HG02884 (cell line): ENCODE measurements at regions not wholly inside any gene's neighbourhood (a gene's known extent, or its start where the extent isn't known, plus 50 kb on each side); places are given as distances from the start of the nearest gene placed in this dataset.
"Not testable (repeated sequence)": the region's sequence is repeated elsewhere in the genome, so short reads cannot be mapped to it uniquely, and the experiment has no call there.

Experiments
- ATAC-seq: cut with Tn5 transposase; IDR thresholded peaks from one replicate; pipeline ENCODE4 v1.9.1; 2021; ENCODE audit warnings: mild to moderate bottlenecking, moderate library complexity; ENCODE audit not compliant: unreplicated experiment

GRCh38 chr1:182262425-182262824, 129.2 kb downstream of the GLUL start:
- no peak for ATAC-seq

- ATAC-seq: no peak
Measured at GRCh38 chr1:182261655-182262054, 129.9 kb downstream of the GLUL start.

- no peak for ATAC-seq
Measured at GRCh38 chr1:182260516-182260915, 131.1 kb downstream of the GLUL start.

- ATAC-seq: no peak
Measured at GRCh38 chr1:182259968-182260367, 131.6 kb downstream of the GLUL start.

GRCh38 chr1:182259229-182259872, 132.2 kb downstream of the GLUL start:
- no peak for ATAC-seq

- ATAC-seq: no peak
Measured at GRCh38 chr1:182257369-182258063, 134.1 kb downstream of the GLUL start.

GRCh38 chr1:182256931-182257330, 134.7 kb downstream of the GLUL start:
- ATAC-seq: no peak

GRCh38 chr1:182255494-182255893, 136.1 kb downstream of the GLUL start:
- no peak for ATAC-seq

- ATAC-seq: no peak
Measured at GRCh38 chr1:182253319-182253860, 138.2 kb downstream of the GLUL start.

GRCh38 chr1:182251561-182251960, 140.0 kb downstream of the GLUL start:
- ATAC-seq: no peak

- ATAC-seq: peak; percentile 83
Measured at GRCh38 chr1:182249201-182249676, 142.4 kb downstream of the GLUL start.

- ATAC-seq: peak; percentile 31
Measured at GRCh38 chr1:182248721-182249120, 142.9 kb downstream of the GLUL start.

GRCh38 chr1:182247813-182248212, 143.8 kb downstream of the GLUL start:
- not testable (repeated sequence) for ATAC-seq

GRCh38 chr1:182246783-182247182, 144.8 kb downstream of the GLUL start:
- ATAC-seq: no peak

- ATAC-seq: no peak
Measured at GRCh38 chr1:182245040-182245439, 146.6 kb downstream of the GLUL start.

GRCh38 chr1:182244451-182244850, 147.1 kb downstream of the GLUL start:
- no peak for ATAC-seq

- no peak for ATAC-seq
Measured at GRCh38 chr1:182242641-182243040, 148.9 kb downstream of the GLUL start.

- ATAC-seq: no peak
Measured at GRCh38 chr1:182240085-182240484, 151.5 kb downstream of the GLUL start.

GRCh38 chr1:182238421-182238820, 153.2 kb downstream of the GLUL start:
- no peak for ATAC-seq

- ATAC-seq: no peak
Measured at GRCh38 chr1:182237329-182237728, 154.3 kb downstream of the GLUL start.

- no peak for ATAC-seq
Measured at GRCh38 chr1:182236651-182237077, 154.9 kb downstream of the GLUL start.
